ENCODE measurements at regions not wholly inside any gene's neighbourhood (a gene's known extent, or its start where the extent isn't known, plus 50 kb on each side); places are given as distances from the start of the nearest gene placed in this dataset.

GRCh38 chr13:31042481-31043165 lies 110.2 kb downstream of the TEX26 start:
- Histone ChIP-seq H3K27ac (no peak overlapping the region), H3K4me3 (no peak overlapping the region), H3K9me3 (no peaks in the 10 kb centered on the region), H3K36me3 (no peaks in the 10 kb centered on the region), H3K27me3 (no peaks in the 10 kb centered on the region), H3K4me1 (peaks cover 0 to 24% (median 8%) of the 10 kb centered on the region in 4 donors)
- no peak for TF ChIP-seq POLR2A (IDR thresholded peaks at IDR 0.05)
- TF ChIP-seq, protein P1, sequence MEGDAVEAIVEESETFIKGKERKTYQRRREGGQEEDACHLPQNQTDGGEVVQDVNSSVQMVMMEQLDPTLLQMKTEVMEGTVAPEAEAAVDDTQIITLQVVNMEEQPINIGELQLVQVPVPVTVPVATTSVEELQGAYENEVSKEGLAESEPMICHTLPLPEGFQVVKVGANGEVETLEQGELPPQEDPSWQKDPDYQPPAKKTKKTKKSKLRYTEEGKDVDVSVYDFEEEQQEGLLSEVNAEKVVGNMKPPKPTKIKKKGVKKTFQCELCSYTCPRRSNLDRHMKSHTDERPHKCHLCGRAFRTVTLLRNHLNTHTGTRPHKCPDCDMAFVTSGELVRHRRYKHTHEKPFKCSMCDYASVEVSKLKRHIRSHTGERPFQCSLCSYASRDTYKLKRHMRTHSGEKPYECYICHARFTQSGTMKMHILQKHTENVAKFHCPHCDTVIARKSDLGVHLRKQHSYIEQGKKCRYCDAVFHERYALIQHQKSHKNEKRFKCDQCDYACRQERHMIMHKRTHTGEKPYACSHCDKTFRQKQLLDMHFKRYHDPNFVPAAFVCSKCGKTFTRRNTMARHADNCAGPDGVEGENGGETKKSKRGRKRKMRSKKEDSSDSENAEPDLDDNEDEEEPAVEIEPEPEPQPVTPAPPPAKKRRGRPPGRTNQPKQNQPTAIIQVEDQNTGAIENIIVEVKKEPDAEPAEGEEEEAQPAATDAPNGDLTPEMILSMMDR (IDR thresholded peaks at IDR 0.05), result no peak
- DNase-seq, result peak in 1 of 3 donors; percentile 49

DNA sequence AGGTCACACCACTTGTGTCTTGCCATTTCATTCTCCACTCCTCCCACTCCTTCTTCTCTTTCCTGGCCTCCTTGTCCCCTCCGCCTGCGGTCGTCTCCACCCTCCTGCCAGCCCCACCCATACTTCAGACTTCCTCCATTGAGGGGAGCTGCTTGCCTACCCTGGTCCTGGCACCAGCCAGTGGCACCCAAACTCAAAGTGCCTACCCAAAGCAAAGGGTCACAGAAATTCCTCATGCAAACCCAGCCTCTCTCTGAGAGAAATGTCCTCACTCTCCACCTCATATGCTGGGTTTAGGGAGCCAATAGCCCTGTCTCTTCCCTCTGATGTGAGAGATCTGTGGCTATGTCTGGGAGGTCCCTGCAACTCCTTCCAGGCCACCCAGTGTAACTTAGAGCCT lies 109.6 kb downstream of the TEX26 start:
- peaks cover 0 to 24% (median 8%) of the 10 kb centered on the region in 4 donors for H3K4me1 ChIP-seq
- H3K27ac ChIP-seq, result no peak overlapping the region
- H3K27me3 ChIP-seq, result no peaks in the 10 kb centered on the region
- peak in 1 of 3 donors; percentile 11 for DNase-seq
- H3K36me3 ChIP-seq, result no peaks in the 10 kb centered on the region
- no peak overlapping the region for H3K4me3 ChIP-seq
- TF ChIP-seq, protein P1 (IDR thresholded peaks at IDR 0.05), result no peak
- no peak for TF ChIP-seq POLR2A (IDR thresholded peaks at IDR 0.05)
- no peaks in the 10 kb centered on the region for H3K9me3 ChIP-seq

DNA sequence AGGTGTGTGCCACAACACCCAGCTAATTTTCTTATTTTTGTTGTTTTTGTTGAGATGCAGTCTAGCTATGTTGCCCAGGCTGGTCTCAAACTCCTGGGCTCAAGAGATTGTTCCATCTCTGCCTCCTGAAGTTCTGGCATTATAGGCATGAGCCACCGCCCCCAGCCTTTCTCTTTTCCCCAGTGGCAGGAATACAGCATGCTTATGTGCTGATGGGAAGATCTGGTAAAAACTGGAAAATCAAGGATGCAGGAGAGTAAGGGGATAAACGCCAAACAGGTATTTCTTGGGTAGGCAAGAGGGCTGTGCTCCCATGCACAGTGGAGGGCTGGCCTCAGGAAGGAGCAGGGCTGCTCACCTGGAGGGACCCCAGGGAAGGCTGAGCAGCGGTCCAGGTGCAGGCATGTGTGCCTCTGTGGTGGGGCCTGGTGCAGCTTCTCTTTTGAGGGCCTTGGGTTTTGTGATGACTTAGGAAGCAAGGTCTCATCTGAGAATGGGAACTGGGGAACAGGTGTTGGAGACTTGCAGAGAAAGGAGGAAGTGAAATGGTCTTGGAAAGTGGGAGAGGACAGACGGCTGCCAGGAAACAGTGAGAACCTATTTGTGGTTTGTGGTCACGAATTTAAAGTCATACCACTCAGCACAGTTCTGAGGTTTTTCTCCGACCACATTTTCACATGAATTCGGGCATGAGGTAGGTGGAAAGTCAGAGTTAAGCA lies 106.5 kb downstream of the TEX26 start:
- H3K4me3 ChIP-seq, result no peak overlapping the region

DNA sequence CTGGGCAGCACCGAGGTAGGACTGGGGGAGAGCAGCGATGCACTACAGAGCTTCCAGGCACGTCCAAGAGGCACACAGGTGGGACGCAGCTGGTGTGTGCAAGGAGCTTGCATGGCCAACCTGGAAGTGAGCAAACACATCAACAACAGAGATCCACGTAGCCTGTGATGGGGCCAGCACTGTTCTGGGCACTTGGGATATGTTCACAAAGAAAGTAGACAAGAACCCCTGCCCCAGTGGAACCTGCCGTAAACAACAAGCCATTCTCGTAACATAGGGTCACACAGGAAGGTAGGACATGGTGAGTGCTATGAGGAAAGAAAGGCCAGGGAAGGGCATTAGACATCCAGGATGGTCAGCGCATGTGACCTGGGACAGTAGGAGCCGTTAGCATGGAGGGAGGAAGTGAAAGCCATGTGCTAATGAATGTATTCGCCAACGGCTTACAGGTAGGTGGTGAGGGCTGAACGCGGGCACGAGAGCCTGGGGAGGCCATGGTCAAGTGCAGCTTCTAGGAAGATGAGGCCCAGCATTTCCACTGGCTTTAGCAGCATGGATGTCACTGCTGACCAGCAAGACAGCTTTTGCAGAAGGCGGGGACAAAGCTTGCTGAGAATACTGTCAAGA lies 105.5 kb downstream of the TEX26 start:
- TF ChIP-seq POLR2A (IDR thresholded peaks at IDR 0.05), result no peak
- TF ChIP-seq, protein P1 (IDR thresholded peaks at IDR 0.05), result no peak
- no peak for DNase-seq
- Histone ChIP-seq H3K4me1 (peaks cover 0 to 7% (median 0%) of the 10 kb centered on the region in 4 donors), H3K36me3 (no peaks in the 10 kb centered on the region), H3K27ac (no peak overlapping the region), H3K4me3 (no peak overlapping the region), H3K9me3 (no peaks in the 10 kb centered on the region), H3K27me3 (no peaks in the 10 kb centered on the region)

More for the DNA sequence above, 106.5 kb downstream of the TEX26 start:
- H3K9me3 ChIP-seq, result no peaks in the 10 kb centered on the region
- H3K4me1 ChIP-seq, result peaks cover 0 to 7% (median 0%) of the 10 kb centered on the region in 4 donors
- peak in 1 of 3 donors; percentile 42 for DNase-seq
- TF ChIP-seq, protein P1 (IDR thresholded peaks at IDR 0.05), result no peak
- no peak for TF ChIP-seq POLR2A (IDR thresholded peaks at IDR 0.05)
- H3K36me3 ChIP-seq, result no peaks in the 10 kb centered on the region
- H3K27me3 ChIP-seq, result no peaks in the 10 kb centered on the region
- H3K27ac ChIP-seq, result no peak overlapping the region

DNA sequence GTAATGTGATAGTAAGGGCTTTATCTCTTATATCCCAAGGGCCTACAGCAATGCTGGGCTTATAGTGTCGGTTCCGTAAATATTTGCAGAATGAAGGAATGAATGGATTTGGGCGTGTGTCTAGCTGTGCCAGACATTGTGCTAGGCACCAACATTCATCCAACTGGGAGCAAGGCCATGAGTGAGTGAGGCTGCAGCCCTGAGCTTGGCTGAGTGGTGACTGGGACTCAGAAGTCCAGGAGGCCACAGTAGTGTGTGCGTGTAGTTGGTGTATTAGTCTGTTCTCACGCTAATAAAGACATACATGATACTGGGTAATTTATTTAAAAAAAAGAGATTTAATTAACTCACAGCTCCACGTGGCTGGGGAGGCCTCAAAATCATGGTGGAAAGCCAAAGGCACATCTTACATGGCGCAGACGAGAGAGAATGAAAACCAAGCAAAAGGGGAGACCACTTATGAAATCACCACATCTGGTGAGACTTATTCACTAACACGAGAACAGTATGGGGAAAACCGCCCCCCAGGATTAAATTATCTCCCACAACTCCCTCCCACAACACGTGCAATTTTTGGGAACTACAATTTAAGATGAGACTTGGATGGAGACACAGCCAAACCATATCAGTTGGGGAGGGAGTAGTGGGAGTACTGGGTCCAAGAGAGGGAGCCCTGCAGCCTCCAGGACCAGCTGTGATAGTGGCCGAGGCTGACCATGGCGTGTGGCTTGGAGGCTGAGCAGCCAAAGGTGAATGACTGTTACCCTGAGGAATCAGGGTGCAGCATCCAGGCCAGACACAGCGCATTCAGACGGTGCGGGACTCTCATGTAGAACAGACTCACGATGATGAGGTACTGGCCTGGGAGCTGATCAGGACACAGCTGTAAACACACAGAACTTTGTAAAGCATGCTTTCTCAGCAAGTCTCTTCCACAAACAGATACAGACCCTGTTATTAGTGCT lies 104.6 kb downstream of the TEX26 start:
- TF ChIP-seq, protein P1 (IDR thresholded peaks at IDR 0.05), result no peak
- no peak for TF ChIP-seq POLR2A (IDR thresholded peaks at IDR 0.05)
- H3K27me3 ChIP-seq, result no peaks in the 10 kb centered on the region
- peaks cover 0 to 7% (median 0%) of the 10 kb centered on the region in 4 donors for H3K4me1 ChIP-seq
- no peak for DNase-seq
- H3K27ac ChIP-seq, result no peak overlapping the region
- no peak overlapping the region for H3K4me3 ChIP-seq
- no peaks in the 10 kb centered on the region for H3K9me3 ChIP-seq
- H3K36me3 ChIP-seq, result no peaks in the 10 kb centered on the region
